Effector memory CD4-positive, alpha-beta T cell (primary cell): ENCODE measurements at regions not wholly inside any gene's neighbourhood (a gene's known extent, or its start where the extent isn't known, plus 50 kb on each side); places are given as distances from the start of the nearest gene placed in this dataset.

Experiments
- DNase-seq, 3 donors: peaks; one replicate each; pipeline ENCODE4 v3.0.0-alpha.2; 2020
- H3K27ac ChIP-seq: 2 replicates; pipeline ENCODE4 v1.7.0; 2013; ENCODE audit warnings: mild to moderate bottlenecking, low read length, moderate library complexity; ENCODE audit not compliant: insufficient read depth, poor library complexity, severe bottlenecking
- H3K27me3 ChIP-seq: replicated peaks from 2 replicates; pipeline ENCODE4 v1.7.0; 2013; ENCODE audit warnings: mild to moderate bottlenecking, low read length; ENCODE audit not compliant: insufficient read depth, control insufficient read depth, poor library complexity, severe bottlenecking
- H3K36me3 ChIP-seq: 2 replicates; pipeline ENCODE4 v1.7.0; 2013; ENCODE audit warnings: mild to moderate bottlenecking, low read length, moderate library complexity; ENCODE audit not compliant: control insufficient read depth, insufficient read depth
- H3K4me1 ChIP-seq: 2 replicates; pipeline ENCODE4 v1.7.0; 2013; ENCODE audit warnings: low read length, mild to moderate bottlenecking; ENCODE audit not compliant: control insufficient read depth, insufficient read depth, poor library complexity, severe bottlenecking
- H3K4me3 ChIP-seq: 2 replicates; pipeline ENCODE4 v1.7.0; 2013; ENCODE audit warnings: low read length, low read depth, mild to moderate bottlenecking; ENCODE audit not compliant: insufficient read depth, poor library complexity, severe bottlenecking
- H3K9me3 ChIP-seq: 2 replicates; pipeline ENCODE4 v1.7.0; 2013; ENCODE audit warnings: mild to moderate bottlenecking, low read length, moderate library complexity; ENCODE audit not compliant: control insufficient read depth

- Histone ChIP-seq H3K4me1 (no peaks in the 10 kb centered on the region), H3K4me3 (no peak overlapping the region), H3K9me3 (no peaks in the 10 kb centered on the region), H3K27ac (no peak overlapping the region), H3K36me3 (no peaks in the 10 kb centered on the region), H3K27me3 (no peaks in the 10 kb centered on the region)
- DNase-seq, result no peak
These were observed 124.2 kb upstream of the MEX3C start for GRCh38 chr18:51321696-51322095.

GRCh38 chr18:51323961-51324360, 126.5 kb upstream of the MEX3C start:
- Histone ChIP-seq H3K4me1 (no peaks in the 10 kb centered on the region), H3K27me3 (no peaks in the 10 kb centered on the region)

GRCh38 chr18:51330148-51330547, 132.7 kb upstream of the MEX3C start:
- Histone ChIP-seq H3K4me3 (no peak overlapping the region), H3K27me3 (no peaks in the 10 kb centered on the region), H3K36me3 (no peaks in the 10 kb centered on the region), H3K27ac (no peak overlapping the region), H3K9me3 (no peaks in the 10 kb centered on the region), H3K4me1 (no peaks in the 10 kb centered on the region)
- no peak for DNase-seq

More at GRCh38 chr18:51323961-51324360, 126.5 kb upstream of the MEX3C start:
- Histone ChIP-seq H3K4me3 (no peak overlapping the region), H3K9me3 (no peaks in the 10 kb centered on the region), H3K27ac (no peak overlapping the region), H3K36me3 (no peaks in the 10 kb centered on the region)
- no peak for DNase-seq

GRCh38 chr18:51330739-51331138, 133.3 kb upstream of the MEX3C start:
- H3K27me3 ChIP-seq, result no peaks in the 10 kb centered on the region
- H3K9me3 ChIP-seq, result no peaks in the 10 kb centered on the region
- H3K4me1 ChIP-seq, result no peaks in the 10 kb centered on the region
- H3K4me3 ChIP-seq, result no peak overlapping the region
- H3K36me3 ChIP-seq, result no peaks in the 10 kb centered on the region
- no peak for DNase-seq
- no peak overlapping the region for H3K27ac ChIP-seq

- DNase-seq, result no peak
These were observed 139.9 kb upstream of the MEX3C start for GRCh38 chr18:51337406-51337805.

GRCh38 chr18:51339856-51340255, 142.4 kb upstream of the MEX3C start:
- Histone ChIP-seq H3K9me3 (no peaks in the 10 kb centered on the region), H3K27me3 (no peaks in the 10 kb centered on the region), H3K4me1 (no peaks in the 10 kb centered on the region), H3K4me3 (no peak overlapping the region), H3K27ac (no peak overlapping the region), H3K36me3 (no peaks in the 10 kb centered on the region)
- DNase-seq, result no peak

More at GRCh38 chr18:51337406-51337805, 139.9 kb upstream of the MEX3C start:
- H3K4me1 ChIP-seq, result no peaks in the 10 kb centered on the region
- no peaks in the 10 kb centered on the region for H3K36me3 ChIP-seq
- no peak overlapping the region for H3K27ac ChIP-seq
- H3K27me3 ChIP-seq, result no peaks in the 10 kb centered on the region
- no peaks in the 10 kb centered on the region for H3K9me3 ChIP-seq
- no peak overlapping the region for H3K4me3 ChIP-seq

GRCh38 chr18:51340332-51340731, 142.9 kb upstream of the MEX3C start:
- H3K4me1 ChIP-seq, result no peaks in the 10 kb centered on the region
- H3K36me3 ChIP-seq, result no peaks in the 10 kb centered on the region
- no peak for DNase-seq
- no peaks in the 10 kb centered on the region for H3K27me3 ChIP-seq
- no peak overlapping the region for H3K27ac ChIP-seq
- no peaks in the 10 kb centered on the region for H3K9me3 ChIP-seq
- H3K4me3 ChIP-seq, result no peak overlapping the region

GRCh38 chr18:51342815-51343214, 145.3 kb upstream of the MEX3C start:
- Histone ChIP-seq H3K4me1 (no peaks in the 10 kb centered on the region), H3K27me3 (no peaks in the 10 kb centered on the region), H3K9me3 (no peaks in the 10 kb centered on the region), H3K27ac (no peak overlapping the region), H3K4me3 (no peak overlapping the region), H3K36me3 (no peaks in the 10 kb centered on the region)
- DNase-seq, result no peak

- DNase-seq, result no peak
- no peaks in the 10 kb centered on the region for H3K36me3 ChIP-seq
- H3K4me1 ChIP-seq, result no peaks in the 10 kb centered on the region
- H3K27ac ChIP-seq, result no peak overlapping the region
- no peaks in the 10 kb centered on the region for H3K27me3 ChIP-seq
- H3K9me3 ChIP-seq, result no peaks in the 10 kb centered on the region
- H3K4me3 ChIP-seq, result no peak overlapping the region
These were observed 148.4 kb upstream of the MEX3C start for GRCh38 chr18:51345848-51346391.

- H3K4me3 ChIP-seq, result no peak overlapping the region
- no peaks in the 10 kb centered on the region for H3K4me1 ChIP-seq
- H3K9me3 ChIP-seq, result no peaks in the 10 kb centered on the region
- H3K27me3 ChIP-seq, result no peaks in the 10 kb centered on the region
- H3K27ac ChIP-seq, result no peak overlapping the region
- DNase-seq, result no peak
- H3K36me3 ChIP-seq, result no peaks in the 10 kb centered on the region
These were observed 148.9 kb upstream of the MEX3C start for GRCh38 chr18:51346404-51346803.
